ENCODE measurements at regions not wholly inside any gene's neighbourhood (a gene's known extent, or its start where the extent isn't known, plus 50 kb on each side); places are given as distances from the start of the nearest gene placed in this dataset.

DNA sequence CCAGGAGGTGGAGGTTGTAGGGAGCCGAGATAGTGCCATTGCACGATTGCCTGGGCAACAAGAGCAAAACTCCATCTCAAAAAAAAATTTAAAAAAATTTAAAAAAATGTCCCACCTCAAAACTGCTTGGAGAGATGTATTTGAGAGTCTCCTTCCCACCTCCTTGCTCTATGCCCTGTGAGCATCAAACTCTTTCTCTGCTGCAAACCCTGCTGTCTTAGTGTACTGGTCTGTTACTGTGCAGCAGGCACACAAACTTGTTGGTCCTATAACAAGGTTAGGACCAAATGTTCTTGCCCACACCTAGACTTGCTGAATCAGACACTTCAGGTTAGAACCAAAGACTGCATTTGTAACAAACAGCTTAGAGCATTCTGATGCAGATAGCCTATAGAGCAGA lies 153.5 kb upstream of the FUT8 start:
- no peaks in the 10 kb centered on the region for H3K79me2 ChIP-seq (ENCODE audit: insufficient read depth, low read length)
- peaks cover 6% of the 10 kb centered on the region for H3K27me3 ChIP-seq (ENCODE audit: insufficient read depth, low read length, poor library complexity, severe bottlenecking)
- H2AFZ ChIP-seq (ENCODE audit: low read length), result no peak overlapping the region
- H4K20me1 ChIP-seq (ENCODE audit: insufficient read depth, low read length, poor library complexity, severe bottlenecking), result no peaks in the 10 kb centered on the region
- TF ChIP-seq EZH2phosphoT487 (IDR thresholded peaks at IDR 0.05; ENCODE audit: borderline replicate concordance) (no peak), CTCF (conservative IDR thresholded peaks at IDR 0.05; ENCODE audit: low read length) (no peak)
- no peak overlapping the region for H3K4me2 ChIP-seq (ENCODE audit: low read depth, low read length, poor library complexity, severe bottlenecking)
- no peaks in the 10 kb centered on the region for H3K9me2 ChIP-seq (replicated peaks; ENCODE audit: low read depth, low read length)
- H3K36me3 ChIP-seq (ENCODE audit: insufficient read depth, low read length), result no peaks in the 10 kb centered on the region
- no peak overlapping the region for H3K4me3 ChIP-seq (ENCODE audit: low read length, poor library complexity, severe bottlenecking)
- no peaks in the 10 kb centered on the region for H3K9me3 ChIP-seq (ENCODE audit: insufficient read depth, low read depth, low read length)
- no peaks in the 10 kb centered on the region for H3F3A ChIP-seq (ENCODE audit: low read depth)
- H3K4me1 ChIP-seq (ENCODE audit: insufficient read depth, low read length, poor library complexity, severe bottlenecking), result no peaks in the 10 kb centered on the region
- H3K9ac ChIP-seq (ENCODE audit: low read depth, low read length, poor library complexity, severe bottlenecking), result no peak overlapping the region

DNA sequence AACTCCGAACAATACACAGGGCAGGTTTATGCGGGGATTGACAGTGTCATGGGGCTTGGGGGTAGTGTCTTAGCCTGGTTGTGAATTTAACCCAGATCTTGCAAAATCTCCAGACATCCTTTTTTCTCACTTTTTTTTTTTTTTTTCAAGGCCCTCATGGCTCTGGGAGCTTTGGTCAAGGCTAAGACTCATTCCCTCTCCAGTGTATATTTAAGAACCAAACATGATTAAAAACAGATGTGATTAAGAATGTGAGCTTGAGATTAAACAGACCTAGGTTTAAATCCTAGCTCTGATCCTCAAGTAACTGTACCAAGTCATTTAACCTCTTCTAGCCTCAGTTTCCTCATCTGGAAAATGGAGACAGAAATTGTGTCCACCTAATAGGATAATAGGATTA lies 151.7 kb upstream of the FUT8 start:
- H3F3A ChIP-seq (ENCODE audit: low read depth), result no peaks in the 10 kb centered on the region
- H3K4me1 ChIP-seq (ENCODE audit: insufficient read depth, low read length, poor library complexity, severe bottlenecking), result no peaks in the 10 kb centered on the region
- TF ChIP-seq CTCF (conservative IDR thresholded peaks at IDR 0.05; ENCODE audit: low read length) (no peak), EZH2phosphoT487 (IDR thresholded peaks at IDR 0.05; ENCODE audit: borderline replicate concordance) (no peak)
- no peak overlapping the region for H3K9ac ChIP-seq (ENCODE audit: low read depth, low read length, poor library complexity, severe bottlenecking)
- peaks cover 4% of the 10 kb centered on the region for H3K27me3 ChIP-seq (ENCODE audit: insufficient read depth, low read length, poor library complexity, severe bottlenecking)
- no peaks in the 10 kb centered on the region for H3K79me2 ChIP-seq (ENCODE audit: insufficient read depth, low read length)
- no peaks in the 10 kb centered on the region for H3K9me3 ChIP-seq (ENCODE audit: insufficient read depth, low read depth, low read length)
- H3K36me3 ChIP-seq (ENCODE audit: insufficient read depth, low read length), result no peaks in the 10 kb centered on the region
- H3K4me2 ChIP-seq (ENCODE audit: low read depth, low read length, poor library complexity, severe bottlenecking), result no peak overlapping the region
- no peak overlapping the region for H2AFZ ChIP-seq (ENCODE audit: low read length)
- no peaks in the 10 kb centered on the region for H3K9me2 ChIP-seq (replicated peaks; ENCODE audit: low read depth, low read length)
- H3K4me3 ChIP-seq (ENCODE audit: low read length, poor library complexity, severe bottlenecking), result no peak overlapping the region
- H4K20me1 ChIP-seq (ENCODE audit: insufficient read depth, low read length, poor library complexity, severe bottlenecking), result no peaks in the 10 kb centered on the region

- H3K36me3 ChIP-seq (ENCODE audit: insufficient read depth, low read length), result no peaks in the 10 kb centered on the region
- no peaks in the 10 kb centered on the region for H3F3A ChIP-seq (ENCODE audit: low read depth)
- H3K9me2 ChIP-seq (replicated peaks; ENCODE audit: low read depth, low read length), result no peaks in the 10 kb centered on the region
- H3K9me3 ChIP-seq (ENCODE audit: insufficient read depth, low read depth, low read length), result no peaks in the 10 kb centered on the region
- no peaks in the 10 kb centered on the region for H4K20me1 ChIP-seq (ENCODE audit: insufficient read depth, low read length, poor library complexity, severe bottlenecking)
- no peak overlapping the region for H2AFZ ChIP-seq (ENCODE audit: low read length)
- no peaks in the 10 kb centered on the region for H3K4me1 ChIP-seq (ENCODE audit: insufficient read depth, low read length, poor library complexity, severe bottlenecking)
- peaks cover 4% of the 10 kb centered on the region for H3K27me3 ChIP-seq (ENCODE audit: insufficient read depth, low read length, poor library complexity, severe bottlenecking)
- no peak overlapping the region for H3K9ac ChIP-seq (ENCODE audit: low read depth, low read length, poor library complexity, severe bottlenecking)
- TF ChIP-seq EZH2phosphoT487 (IDR thresholded peaks at IDR 0.05; ENCODE audit: borderline replicate concordance) (no peak), CTCF (conservative IDR thresholded peaks at IDR 0.05; ENCODE audit: low read length) (no peak)
- H3K4me2 ChIP-seq (ENCODE audit: low read depth, low read length, poor library complexity, severe bottlenecking), result no peak overlapping the region
- H3K4me3 ChIP-seq (ENCODE audit: low read length, poor library complexity, severe bottlenecking), result no peak overlapping the region
- no peaks in the 10 kb centered on the region for H3K79me2 ChIP-seq (ENCODE audit: insufficient read depth, low read length)
These were observed 151.1 kb upstream of the FUT8 start for GRCh38 chr14:65261425-65261920.
